Renal cortical epithelial cell (primary cell): ENCODE measurements at regions not wholly inside any gene's neighbourhood (a gene's known extent, or its start where the extent isn't known, plus 50 kb on each side); places are given as distances from the start of the nearest gene placed in this dataset.
"Not testable (repeated sequence)": the region's sequence is repeated elsewhere in the genome, so short reads cannot be mapped to it uniquely, and the experiment has no call there.

ENCODE experiments used
- DNase-seq: peaks from one replicate; pipeline ENCODE4 v3.0.0-alpha.2; 2011; ENCODE audit warnings: low read depth

- DNase-seq: no peak
These were observed 131.4 kb upstream of the F3 start for GRCh38 chr1:94672934-94673333.

GRCh38 chr1:94672001-94672400 is 130.4 kb upstream of the F3 start:
- DNase-seq: no peak

GRCh38 chr1:94670273-94670672 is 128.7 kb upstream of the F3 start:
- DNase-seq: no peak

- DNase-seq: no peak
These were observed 127.6 kb upstream of the F3 start for GRCh38 chr1:94669198-94669597.

- DNase-seq: no peak
These were observed 127.0 kb upstream of the F3 start for GRCh38 chr1:94668528-94668927.

- no peak for DNase-seq
These were observed 126.3 kb upstream of the F3 start for GRCh38 chr1:94667818-94668217.

GRCh38 chr1:94666797-94667196 is 125.2 kb upstream of the F3 start:
- DNase-seq: no peak

- DNase-seq: no peak
These were observed 119.9 kb upstream of the F3 start for GRCh38 chr1:94661431-94661932.

GRCh38 chr1:94660994-94661393 is 119.4 kb upstream of the F3 start:
- no peak for DNase-seq

- no peak for DNase-seq
These were observed 118.7 kb upstream of the F3 start for GRCh38 chr1:94660258-94660657.

GRCh38 chr1:94659202-94659601 is 117.6 kb upstream of the F3 start:
- DNase-seq: not testable (repeated sequence)

- DNase-seq: no peak
These were observed 116.7 kb upstream of the F3 start for GRCh38 chr1:94658221-94658620.

- not testable (repeated sequence) for DNase-seq
These were observed 116.2 kb upstream of the F3 start for GRCh38 chr1:94657776-94658175.

GRCh38 chr1:94656967-94657366 is 115.4 kb upstream of the F3 start:
- no peak for DNase-seq

- no peak for DNase-seq
These were observed 113.4 kb upstream of the F3 start for GRCh38 chr1:94654919-94655318.

- DNase-seq: no peak
These were observed 112.9 kb upstream of the F3 start for GRCh38 chr1:94654459-94654858.

GRCh38 chr1:94654031-94654430 is 112.5 kb upstream of the F3 start:
- DNase-seq: peak; percentile 94

- DNase-seq: no peak
These were observed 111.9 kb upstream of the F3 start for GRCh38 chr1:94653454-94653853.

GRCh38 chr1:94651076-94651475 is 109.5 kb upstream of the F3 start:
- DNase-seq: no peak

- DNase-seq: no peak
These were observed 108.7 kb upstream of the F3 start for GRCh38 chr1:94650301-94650700.

GRCh38 chr1:94648225-94649007 is 106.9 kb upstream of the F3 start:
- DNase-seq: peak; percentile 22

GRCh38 chr1:94646786-94647555 is 105.4 kb upstream of the F3 start:
- no peak for DNase-seq

GRCh38 chr1:94646141-94646643 is 104.6 kb upstream of the F3 start:
- DNase-seq: peak; percentile 56
